ENCODE measurements at regions not wholly inside any gene's neighbourhood (a gene's known extent, or its start where the extent isn't known, plus 50 kb on each side); places are given as distances from the start of the nearest gene placed in this dataset.

GRCh38 chr5:164941132-164941531, 1435.7 kb downstream of the MAT2B start:
- no peak for DNase-seq

DNA sequence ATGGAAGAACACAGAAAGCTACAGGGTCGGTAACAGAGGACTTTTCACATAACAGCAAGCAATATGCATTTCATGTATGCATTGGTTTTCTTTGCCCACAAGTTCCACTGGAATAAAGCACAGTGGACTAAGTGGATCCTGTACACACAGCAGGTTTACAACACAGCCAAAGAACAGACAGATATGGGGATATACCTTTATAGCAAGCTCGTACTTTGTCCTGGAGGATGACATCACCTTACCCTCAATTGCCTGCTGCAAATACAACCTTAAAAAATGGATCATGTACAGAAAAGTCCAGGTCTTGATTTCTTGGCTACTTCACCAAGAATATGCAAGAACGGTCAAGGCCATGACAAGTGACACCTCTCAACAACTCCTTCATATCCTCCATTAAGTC, 1445.5 kb downstream of the MAT2B start:
- DNase-seq: no peak

DNA sequence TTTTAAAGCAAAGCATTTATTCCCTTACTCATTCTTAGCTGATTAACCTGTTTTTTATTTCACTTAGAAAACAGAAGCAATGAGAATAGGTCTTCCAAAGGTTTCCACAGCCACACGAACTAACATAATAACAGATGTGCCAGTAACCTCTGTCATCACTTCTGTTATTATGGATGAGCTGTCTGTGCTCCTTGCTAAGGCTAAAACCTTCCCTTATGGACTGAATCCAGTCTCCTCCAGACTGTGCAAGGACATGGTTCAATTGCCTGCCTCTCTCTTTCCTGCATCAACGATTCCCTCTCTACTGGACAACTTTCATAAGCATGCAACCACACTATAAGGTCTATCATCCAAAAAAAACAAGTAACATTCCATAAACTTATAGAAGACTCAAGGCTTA, 1446.2 kb downstream of the MAT2B start:
- DNase-seq: no peak

- DNase-seq: no peak
Observed at GRCh38 chr5:164958688-164959087, 1453.3 kb downstream of the MAT2B start.

DNA sequence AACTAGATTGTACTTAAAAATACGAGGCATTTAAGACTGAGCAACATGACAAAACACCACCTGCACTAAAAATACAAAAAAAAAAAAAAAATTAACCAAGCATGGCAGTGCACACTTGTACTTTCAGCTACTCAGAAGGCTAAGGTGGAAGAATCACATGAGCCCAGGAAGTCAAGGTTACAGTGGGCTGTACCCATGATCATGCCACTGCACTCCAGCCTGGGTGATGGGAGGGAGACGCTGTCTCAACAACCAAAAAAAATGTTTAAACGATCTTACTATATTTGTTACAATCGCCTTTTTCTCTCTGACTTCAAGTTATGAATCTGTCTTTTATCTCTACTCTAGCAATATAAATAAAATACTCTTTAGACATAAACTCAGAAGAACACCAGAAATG, 1454.3 kb downstream of the MAT2B start:
- DNase-seq: no peak

DNA sequence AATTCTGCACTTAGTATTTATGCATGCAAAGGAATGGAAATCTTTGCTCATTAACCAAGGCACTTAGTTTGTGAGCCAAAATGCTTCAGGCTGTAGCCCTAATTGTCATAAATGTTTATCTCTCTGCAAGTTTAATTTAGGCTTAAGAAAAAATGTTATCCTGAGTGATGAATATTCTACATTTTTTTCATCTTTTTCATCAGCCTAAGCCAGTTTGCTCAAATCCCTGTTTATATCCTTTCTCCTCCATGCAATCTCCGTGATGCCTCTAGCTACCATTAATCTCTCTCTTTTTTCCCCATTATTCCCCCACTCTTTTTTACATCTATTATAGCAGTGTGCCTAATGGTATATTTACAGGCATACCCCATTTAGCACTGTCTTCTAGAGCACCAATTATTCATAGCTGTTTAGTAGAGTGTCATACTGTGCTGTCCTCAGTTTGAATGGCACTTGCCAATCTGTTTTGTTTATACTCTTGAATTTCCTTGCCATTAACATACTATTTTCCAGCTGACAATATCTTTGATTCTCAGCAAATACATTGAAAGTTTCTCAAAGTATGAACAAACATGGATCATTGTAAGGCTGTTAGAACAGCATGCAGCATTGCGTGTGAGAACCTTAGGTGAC, 1457.0 kb downstream of the MAT2B start:
- DNase-seq: no peak

DNA sequence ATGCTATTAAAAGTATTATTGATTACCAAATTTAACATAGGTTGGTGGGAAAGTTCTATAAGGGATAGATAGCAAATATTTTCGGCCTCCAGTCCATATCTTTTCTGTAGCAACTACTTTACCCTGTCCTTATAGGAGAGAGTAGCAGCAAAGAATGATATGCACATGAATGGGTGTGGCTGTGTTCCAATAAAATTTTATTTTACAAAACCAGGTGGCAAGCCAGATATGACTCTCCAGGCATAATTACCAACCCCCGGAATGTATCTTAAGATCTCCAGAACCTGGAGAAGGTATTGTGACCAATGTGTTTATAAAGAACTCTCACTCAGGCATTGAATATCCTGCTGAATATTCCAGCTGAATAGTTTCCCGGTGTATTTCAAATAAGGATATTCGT, 1461.2 kb downstream of the MAT2B start:
- no peak for DNase-seq

DNA sequence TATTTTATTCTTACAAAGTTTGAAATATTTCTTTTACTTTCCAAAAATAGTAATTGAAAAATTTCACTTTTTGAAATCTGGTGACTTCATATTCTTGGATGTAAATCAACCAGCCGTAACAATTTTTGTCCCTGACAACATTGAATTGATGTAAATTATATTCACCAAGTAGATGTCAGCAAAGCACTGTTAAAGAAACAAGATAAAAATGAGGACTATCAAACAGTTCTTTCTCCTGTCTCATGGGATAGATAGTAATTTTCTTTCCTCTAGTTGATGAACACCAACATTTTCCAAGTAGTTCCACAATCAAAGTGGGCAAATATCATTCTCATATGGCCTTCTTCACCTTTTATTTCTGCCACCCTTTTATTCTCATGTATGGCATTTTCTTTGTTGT, 1461.9 kb downstream of the MAT2B start:
- no peak for DNase-seq

DNA sequence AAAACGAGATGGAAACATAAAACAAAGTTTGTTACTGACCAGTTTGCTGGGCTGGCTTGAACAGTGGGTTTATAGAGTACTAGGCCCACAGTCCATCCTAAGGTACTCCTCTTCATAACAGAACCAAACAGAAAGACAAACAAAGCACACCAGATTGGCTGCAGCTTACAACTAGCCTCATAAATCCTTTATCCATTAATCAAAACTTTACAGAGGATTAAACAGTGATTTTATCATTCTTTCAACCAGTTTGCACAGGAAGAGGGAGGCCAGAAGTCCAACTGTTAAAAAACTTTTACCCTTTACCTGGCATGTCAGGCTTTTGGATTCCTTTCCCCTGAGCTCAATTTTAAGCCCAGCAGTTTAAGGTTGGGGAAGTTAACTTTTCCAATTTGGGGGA, 1467.6 kb downstream of the MAT2B start:
- no peak for DNase-seq

- no peak for DNase-seq
Observed at GRCh38 chr5:164975986-164976385, 1470.6 kb downstream of the MAT2B start.

- DNase-seq: no peak
Observed at GRCh38 chr5:164980480-164980879, 1475.1 kb downstream of the MAT2B start.

- no peak for DNase-seq
Observed at GRCh38 chr5:164998142-164998541, 1492.7 kb downstream of the MAT2B start.

DNA sequence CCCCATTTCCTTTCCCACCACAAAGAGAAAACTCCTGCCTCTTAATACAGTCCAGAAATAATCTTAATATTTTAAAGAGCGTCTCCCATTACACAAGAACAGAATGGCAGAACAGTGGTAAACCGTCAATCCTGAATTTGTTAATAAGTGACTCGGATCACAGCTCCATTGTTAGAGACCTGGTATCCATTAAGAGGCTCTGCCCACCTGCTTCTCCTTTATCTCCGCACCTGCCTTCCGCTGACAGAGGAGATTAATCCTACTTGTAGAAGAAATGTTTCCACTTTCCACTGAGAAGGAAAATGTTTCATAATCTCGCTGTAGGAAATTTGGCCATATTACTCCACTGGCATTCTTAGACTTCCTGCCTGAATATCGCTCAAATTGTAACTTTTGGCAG, 1493.2 kb downstream of the MAT2B start:
- DNase-seq: no peak

GRCh38 chr5:165000479-165001190, 1495.2 kb downstream of the MAT2B start:
- no peak for DNase-seq

- no peak for DNase-seq
Observed at GRCh38 chr5:165003283-165003682, 1497.9 kb downstream of the MAT2B start.

GRCh38 chr5:165004175-165004574, 1498.8 kb downstream of the MAT2B start:
- no peak for DNase-seq

GRCh38 chr5:165014439-165014838, 1509.0 kb downstream of the MAT2B start:
- no peak for DNase-seq

DNA sequence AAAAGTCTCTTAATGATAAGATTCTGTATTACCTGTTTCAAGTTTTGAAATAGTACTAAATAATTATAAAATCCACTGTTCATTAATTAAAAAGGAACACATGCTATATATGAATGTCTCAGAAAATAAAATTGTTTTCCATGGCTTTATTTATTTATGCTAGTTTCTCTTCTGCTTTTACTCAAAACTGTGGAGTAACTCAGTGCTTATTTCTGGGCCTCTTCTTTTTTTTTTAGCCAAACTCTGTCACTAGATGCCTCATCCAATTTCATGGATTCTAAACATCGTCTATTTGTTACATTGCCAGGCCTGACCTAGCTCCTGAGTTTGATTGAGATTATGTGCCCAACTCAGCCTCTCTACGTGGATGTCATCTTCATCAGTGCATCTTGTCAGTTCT, 1509.7 kb downstream of the MAT2B start:
- DNase-seq: no peak

DNA sequence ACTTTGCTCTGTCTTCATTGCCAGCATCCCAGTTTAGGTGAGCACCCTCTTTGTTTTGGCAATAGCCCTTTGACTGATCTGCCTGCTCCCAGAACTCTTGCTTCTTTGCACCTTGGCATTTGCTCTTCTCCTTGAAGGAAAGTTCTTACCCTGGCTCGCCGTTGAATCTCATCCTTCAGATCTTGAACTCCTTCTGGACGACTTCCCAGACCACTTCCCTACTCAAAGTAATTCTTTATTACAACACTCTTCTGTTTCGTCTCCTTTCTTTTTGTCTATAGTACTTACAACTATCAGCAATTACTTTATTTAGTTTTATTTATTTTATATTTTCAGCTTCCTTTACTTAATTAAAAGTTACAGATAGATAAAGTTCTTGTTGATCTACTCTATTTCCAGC, 1510.1 kb downstream of the MAT2B start:
- no peak for DNase-seq

DNA sequence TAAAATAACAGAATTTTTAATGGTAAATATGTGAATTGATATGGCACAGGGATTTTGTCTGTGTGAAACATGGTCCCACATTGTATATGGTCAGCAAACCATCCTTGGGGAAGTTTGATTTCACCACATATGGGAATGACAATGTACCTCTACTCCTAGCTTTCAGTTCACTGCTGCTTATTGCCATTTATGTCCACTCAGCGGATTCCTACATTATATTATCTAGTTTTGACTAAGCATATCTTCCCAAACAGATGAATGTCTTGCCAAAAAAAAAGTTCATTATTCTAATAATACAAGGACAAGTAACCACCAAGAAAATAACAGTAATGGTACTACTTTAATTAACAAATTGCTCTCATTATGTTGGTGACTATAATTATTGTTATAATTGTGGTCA, 1521.6 kb downstream of the MAT2B start:
- no peak for DNase-seq

DNA sequence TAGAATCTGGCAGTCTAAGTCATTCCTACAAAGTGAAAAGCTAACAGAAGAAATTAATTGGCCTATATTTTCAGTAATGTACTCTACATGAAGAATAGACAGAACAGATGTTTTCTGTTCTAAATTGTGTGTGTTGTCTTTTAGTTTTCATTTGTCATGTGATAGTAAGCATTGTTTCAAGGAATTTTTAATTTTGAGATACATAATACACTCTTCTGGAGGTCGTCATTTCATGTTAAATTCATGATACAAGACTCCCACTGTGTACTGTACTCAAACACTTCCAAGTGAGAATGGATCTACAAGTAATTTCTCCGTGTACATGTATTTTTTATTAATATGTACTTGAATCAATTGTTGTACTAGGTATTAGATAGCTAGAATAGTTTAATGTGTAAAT, 1522.9 kb downstream of the MAT2B start:
- no peak for DNase-seq

GRCh38 chr5:165029099-165029870, 1523.9 kb downstream of the MAT2B start:
- peak; percentile 69 for DNase-seq

- no peak for DNase-seq
Observed at GRCh38 chr5:165030971-165031370, 1525.6 kb downstream of the MAT2B start.

- DNase-seq: no peak
Observed at GRCh38 chr5:165031371-165031770, 1526.0 kb downstream of the MAT2B start.

Measured in islet precursor cell (in vitro differentiated cells).